SJCRH30 (cell line): ENCODE measurements at regions not wholly inside any gene's neighbourhood (a gene's known extent, or its start where the extent isn't known, plus 50 kb on each side); places are given as distances from the start of the nearest gene placed in this dataset.

ENCODE experiments used
- DNase-seq, 2 experiments: peaks; one replicate each; pipeline ENCODE4 v3.0.0-alpha.2; 2015 to 2020
- H3K27ac ChIP-seq: fragments of 250-450 bp; sonication (Bioruptor Pico); 2 replicates; pipeline ENCODE4 v1.5.1; 2020; ENCODE audit warnings: mild to moderate bottlenecking, moderate library complexity
- H3K27me3 ChIP-seq: fragments of 250-450 bp; sonication (Bioruptor Pico); 2 replicates; pipeline ENCODE4 v1.5.1; 2020; ENCODE audit warnings: mild to moderate bottlenecking, moderate library complexity
- H3K36me3 ChIP-seq: fragments of 250-450 bp; sonication (Bioruptor Pico); 2 replicates; pipeline ENCODE4 v1.5.1; 2020; ENCODE audit warnings: mild to moderate bottlenecking, moderate library complexity
- H3K4me1 ChIP-seq: fragments of 250-450 bp; sonication (Bioruptor Pico); 2 replicates; pipeline ENCODE4 v1.5.1; 2020; ENCODE audit warnings: mild to moderate bottlenecking, moderate library complexity
- H3K4me3 ChIP-seq: fragments of 250-450 bp; sonication (Bioruptor Pico); 2 replicates; pipeline ENCODE4 v1.5.1; 2020; ENCODE audit warnings: mild to moderate bottlenecking, moderate library complexity
- H3K9me3 ChIP-seq: fragments of 250-450 bp; sonication (Bioruptor Pico); replicated peaks from 2 replicates; pipeline ENCODE4 v1.5.1; 2020; ENCODE audit warnings: mild to moderate bottlenecking, moderate library complexity

DNA sequence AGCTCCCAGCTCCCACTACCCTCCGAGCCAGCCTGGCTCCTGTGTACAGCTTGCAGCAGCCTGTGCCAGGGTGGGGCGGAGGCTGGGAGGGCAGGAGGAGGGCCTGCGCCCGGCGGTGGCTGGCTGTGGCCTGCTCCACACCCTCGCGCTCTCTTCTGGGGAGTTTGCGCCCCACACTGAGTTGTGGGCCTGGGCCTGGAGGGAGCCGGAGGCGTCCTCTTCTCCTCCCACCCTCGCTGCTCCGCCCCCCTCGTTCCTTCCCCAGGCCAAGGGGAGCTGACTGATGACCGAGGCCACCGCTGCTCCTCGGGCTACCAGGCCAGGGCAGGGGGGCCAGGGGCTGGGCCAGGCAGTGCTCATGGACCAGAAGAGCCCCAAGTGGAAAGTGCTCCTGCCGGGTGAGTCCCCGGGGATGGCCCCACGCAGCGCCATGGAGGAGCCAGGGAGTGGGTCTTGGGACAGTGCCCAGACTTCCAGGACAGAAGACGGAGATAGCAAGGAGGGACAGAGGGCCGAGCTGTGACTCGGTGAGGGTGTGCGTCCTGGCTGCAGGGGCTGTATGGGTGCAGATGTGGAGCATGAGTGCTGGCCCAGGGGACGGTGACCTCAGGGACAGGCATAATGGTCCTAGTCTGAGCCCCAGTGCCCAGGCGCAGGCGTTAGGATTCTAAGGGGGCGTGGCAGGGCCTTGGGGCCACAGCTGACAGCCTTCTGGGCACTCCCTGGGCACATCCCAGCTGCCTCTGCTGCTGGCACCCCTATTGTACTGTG is 242.1 kb upstream of the GSE1 start:
- no peaks in the 10 kb centered on the region for H3K36me3 ChIP-seq

DNA sequence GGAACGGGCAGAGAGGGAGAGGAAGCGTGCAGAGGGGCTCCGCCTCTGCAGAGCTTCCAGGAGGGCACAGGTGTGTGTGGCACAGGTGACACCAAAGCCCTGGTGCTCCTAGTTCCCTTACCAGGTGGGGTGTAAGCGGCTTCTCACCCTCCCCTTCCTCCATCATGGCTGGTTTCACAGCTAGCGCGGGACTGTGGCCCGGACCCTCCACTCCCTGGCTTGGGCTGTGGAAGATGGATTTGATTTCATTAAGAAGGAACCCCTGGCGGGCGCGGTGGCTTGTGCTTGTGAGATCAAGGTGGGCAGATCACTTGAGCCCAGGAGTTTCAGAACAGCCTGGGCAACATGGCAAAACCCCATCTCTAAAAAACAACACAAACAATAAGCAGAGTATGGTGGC is 241.2 kb upstream of the GSE1 start:
- Histone ChIP-seq H3K9me3 (no peaks in the 10 kb centered on the region), H3K4me1 (no peaks in the 10 kb centered on the region), H3K36me3 (no peaks in the 10 kb centered on the region), H3K4me3 (no peak overlapping the region), H3K27me3 (no peaks in the 10 kb centered on the region), H3K27ac (no peak overlapping the region)
- no peak for DNase-seq

More for the DNA sequence above, 242.1 kb upstream of the GSE1 start:
- Histone ChIP-seq H3K27ac (no peak overlapping the region), H3K4me1 (peaks cover 6% of the 10 kb centered on the region; the same call in 1 of the 2 replicates), H3K9me3 (no peaks in the 10 kb centered on the region), H3K27me3 (no peaks in the 10 kb centered on the region), H3K4me3 (no peak overlapping the region)
- DNase-seq: no peak

DNA sequence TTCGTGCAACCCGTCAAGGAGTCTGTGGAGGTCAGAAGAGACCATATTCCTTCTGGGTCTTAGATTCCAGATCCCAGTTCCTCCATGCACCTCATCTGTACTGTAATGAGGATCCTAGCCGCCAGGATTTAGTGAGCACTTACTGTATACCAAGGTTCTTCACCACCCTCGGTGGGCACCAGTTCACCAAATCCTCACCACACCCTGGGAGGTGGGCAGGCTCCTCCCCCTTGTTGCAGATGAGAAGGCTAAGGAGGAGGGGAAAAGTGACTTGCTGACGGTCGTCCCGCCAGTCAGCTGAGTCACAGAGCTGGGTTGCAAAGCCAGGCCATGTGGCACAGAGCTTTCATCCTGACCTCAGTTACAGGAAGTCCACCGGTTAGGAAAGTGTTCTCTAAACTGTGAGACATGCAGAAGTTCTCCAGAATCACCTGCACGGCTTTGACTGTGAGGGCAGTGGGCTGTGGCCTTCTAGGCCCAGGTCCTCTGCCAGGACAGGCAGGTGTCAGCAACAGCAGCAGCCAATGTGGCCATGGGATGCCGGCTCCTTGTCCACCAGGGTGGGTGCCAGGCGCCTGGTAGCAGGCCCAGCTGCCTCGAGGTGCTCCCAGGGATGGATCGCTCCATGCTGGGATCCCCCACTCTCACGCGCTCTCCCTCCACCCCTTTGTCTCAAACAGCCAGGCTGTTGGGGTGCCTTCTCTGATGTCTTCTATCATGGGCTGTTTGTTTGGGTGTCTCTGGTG is 240.3 kb upstream of the GSE1 start:
- no peak for DNase-seq
- no peak overlapping the region for H3K27ac ChIP-seq
- no peaks in the 10 kb centered on the region for H3K4me1 ChIP-seq
- no peak overlapping the region for H3K4me3 ChIP-seq
- no peaks in the 10 kb centered on the region for H3K36me3 ChIP-seq
- no peaks in the 10 kb centered on the region for H3K27me3 ChIP-seq
- H3K9me3 ChIP-seq: no peaks in the 10 kb centered on the region

DNA sequence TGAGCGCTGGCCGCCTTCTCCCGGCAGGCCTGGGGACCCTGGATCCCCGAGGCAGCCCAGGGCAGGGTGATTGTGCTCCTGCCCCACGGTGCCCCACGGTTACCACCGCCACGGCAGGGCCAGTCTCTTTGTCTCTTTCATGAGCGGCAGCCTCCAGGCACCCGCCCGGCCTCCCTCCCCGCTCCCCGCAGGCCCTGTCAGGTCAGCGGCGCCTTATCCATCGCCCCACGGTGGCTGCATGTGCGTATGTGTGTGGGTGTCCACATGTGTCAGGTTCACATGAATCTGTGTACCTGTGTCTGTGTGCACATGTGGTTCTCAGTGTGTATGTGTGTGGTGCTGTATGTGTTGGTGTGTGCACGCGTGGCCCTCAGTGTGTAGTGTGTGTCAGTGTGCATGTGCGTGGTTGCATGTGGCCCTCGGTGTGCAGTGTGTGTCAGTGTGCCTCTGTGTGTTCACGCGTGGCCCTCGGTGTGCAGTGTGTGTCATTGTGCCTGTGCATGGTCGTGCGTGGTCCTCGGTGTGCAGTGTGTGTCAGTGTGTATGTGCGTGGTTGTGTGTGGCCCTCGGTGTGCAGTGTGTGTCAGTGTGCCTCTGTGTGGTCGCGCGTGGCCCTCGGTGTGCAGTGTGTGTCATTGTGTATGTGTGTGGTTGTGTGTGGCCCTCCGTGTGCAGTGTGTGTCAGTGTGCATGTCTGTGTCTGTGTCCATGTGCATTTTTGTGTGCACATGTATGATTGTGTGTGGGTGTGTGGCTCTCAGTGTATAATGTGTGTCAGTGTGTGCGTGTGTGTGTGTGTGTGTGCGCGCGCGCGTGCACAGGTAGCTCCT is 239.2 kb upstream of the GSE1 start:
- Histone ChIP-seq H3K27ac (no peak overlapping the region), H3K27me3 (no peaks in the 10 kb centered on the region), H3K9me3 (no peaks in the 10 kb centered on the region), H3K36me3 (no peaks in the 10 kb centered on the region), H3K4me1 (no peaks in the 10 kb centered on the region), H3K4me3 (no peak overlapping the region)
- DNase-seq: no peak

DNA sequence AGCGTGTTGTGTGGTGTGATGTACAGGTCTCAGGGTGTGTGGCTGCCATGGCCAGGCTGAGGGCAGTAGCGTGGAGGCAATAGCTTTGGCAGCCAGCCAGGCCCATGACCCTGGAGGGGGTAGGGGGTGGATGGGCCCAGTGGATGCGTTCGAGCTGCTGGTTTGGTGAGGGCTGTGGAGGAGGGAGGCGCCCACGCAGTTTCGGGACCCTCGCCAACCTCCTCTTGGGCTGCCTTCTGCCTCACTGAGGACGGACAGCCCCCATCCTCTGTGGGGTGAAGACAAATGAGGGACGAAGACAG is 238.6 kb upstream of the GSE1 start:
- H3K27me3 ChIP-seq: no peaks in the 10 kb centered on the region
- no peaks in the 10 kb centered on the region for H3K36me3 ChIP-seq
- no peaks in the 10 kb centered on the region for H3K9me3 ChIP-seq
- no peak for DNase-seq
- H3K4me1 ChIP-seq: no peaks in the 10 kb centered on the region
- no peak overlapping the region for H3K27ac ChIP-seq
- H3K4me3 ChIP-seq: no peak overlapping the region

DNA sequence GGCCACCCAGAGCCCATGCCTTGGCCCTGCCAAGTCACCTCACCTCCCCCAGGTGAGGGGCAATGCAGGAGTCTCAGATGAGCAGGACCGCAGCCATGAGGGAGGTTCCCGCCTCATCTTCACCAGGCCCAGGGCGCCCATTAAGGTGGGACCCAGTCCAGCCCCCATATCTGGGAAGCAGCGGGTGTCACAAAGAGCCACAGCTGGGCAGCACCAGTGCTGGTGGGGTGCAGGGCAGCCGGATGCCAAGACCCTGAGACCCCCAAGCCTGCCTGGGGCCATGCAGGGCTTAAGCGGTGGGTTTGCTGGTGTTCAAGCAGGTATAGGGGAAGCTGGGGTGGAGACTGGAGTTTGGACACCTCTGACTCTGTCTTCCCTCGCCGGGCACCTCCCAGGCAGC is 237.8 kb upstream of the GSE1 start:
- H3K4me3 ChIP-seq: no peak overlapping the region
- H3K4me1 ChIP-seq: no peaks in the 10 kb centered on the region
- H3K27me3 ChIP-seq: no peaks in the 10 kb centered on the region
- no peaks in the 10 kb centered on the region for H3K36me3 ChIP-seq
- H3K27ac ChIP-seq: no peak overlapping the region
- DNase-seq: no peak
- no peaks in the 10 kb centered on the region for H3K9me3 ChIP-seq

DNA sequence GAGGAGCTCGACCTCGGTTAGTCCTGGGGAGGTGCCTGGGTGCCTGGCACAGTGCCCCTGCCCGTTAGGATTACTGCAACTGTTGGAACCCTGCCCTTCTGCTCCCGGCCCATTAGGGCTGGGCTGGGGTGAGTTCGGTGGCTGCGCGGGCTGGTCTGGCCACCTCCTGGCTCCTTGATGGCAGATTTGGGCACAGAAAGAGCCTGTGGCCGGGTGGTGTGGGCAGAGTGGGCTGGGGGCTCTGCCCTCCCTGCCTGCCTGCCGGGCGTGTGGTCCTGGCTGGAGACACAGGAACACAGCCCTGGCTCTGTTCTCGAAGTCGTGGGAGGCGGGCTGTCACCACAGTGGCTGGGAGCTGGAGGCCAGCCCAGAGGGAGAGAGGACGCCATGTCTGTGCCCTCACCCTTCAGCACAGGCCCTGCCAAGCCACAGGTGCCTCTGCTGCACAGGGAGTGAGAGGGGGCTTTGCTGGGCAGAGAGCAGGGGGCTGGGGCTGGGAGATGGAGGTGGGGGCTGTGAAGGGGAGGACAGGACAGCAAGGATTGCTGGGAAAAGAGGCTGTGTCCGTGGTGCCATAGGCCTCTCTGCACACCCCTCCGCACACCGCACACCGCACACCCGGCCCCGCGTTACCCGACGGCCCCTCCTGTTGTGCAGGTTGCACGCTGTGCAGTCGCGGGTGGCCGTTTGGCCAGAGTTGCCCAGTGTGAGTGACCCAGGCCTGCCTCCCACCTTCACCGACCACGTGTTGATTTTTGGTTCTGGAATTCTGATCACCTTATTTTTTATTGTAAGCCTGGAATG is 236.6 kb upstream of the GSE1 start:
- DNase-seq: no peak
- H3K27ac ChIP-seq: no peak overlapping the region
- no peaks in the 10 kb centered on the region for H3K4me1 ChIP-seq

DNA sequence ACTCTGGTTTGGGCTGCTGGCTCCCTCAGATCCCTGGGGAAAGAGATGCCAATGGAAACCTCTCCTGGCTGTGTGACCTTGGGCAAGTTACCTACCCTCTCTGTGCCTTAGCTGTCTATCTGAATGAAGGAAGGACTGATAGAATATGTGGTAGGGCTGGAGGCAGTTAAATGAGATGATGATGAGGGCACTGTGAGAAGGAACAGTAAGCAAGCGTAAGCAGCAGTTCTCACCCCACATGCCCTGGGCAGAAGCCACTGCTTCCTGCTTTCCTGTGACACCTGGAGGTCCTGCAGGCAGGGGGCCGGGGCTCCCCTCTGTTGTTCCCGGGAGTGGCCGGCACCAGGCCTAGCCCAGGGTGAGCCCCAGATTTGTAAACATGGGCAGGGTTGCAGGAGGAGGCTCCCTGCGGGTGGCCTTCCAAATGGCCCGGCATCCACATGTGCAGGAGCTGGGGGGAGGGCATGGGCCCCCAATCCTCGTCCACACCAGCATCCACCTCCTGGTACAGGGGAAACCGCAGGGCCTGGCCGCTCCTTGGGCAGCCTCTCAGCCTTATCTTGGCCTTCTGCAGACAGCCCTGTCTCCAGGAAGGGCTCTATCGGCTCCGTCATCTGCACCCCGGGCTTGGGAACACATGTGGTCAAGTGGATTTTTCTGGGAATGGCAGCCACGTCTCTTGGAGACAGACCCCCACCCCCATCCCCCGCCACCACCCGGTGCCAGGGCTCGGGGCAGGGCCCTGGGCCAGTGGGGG is 235.6 kb upstream of the GSE1 start:
- no peaks in the 10 kb centered on the region for H3K9me3 ChIP-seq
- H3K27ac ChIP-seq: no peak overlapping the region
- no peaks in the 10 kb centered on the region for H3K4me1 ChIP-seq
- H3K27me3 ChIP-seq: no peaks in the 10 kb centered on the region
- no peak for DNase-seq
- no peaks in the 10 kb centered on the region for H3K36me3 ChIP-seq
- no peak overlapping the region for H3K4me3 ChIP-seq

More for the DNA sequence above, 236.6 kb upstream of the GSE1 start:
- H3K27me3 ChIP-seq: no peaks in the 10 kb centered on the region
- no peaks in the 10 kb centered on the region for H3K36me3 ChIP-seq
- H3K9me3 ChIP-seq: no peaks in the 10 kb centered on the region
- H3K4me3 ChIP-seq: no peak overlapping the region

DNA sequence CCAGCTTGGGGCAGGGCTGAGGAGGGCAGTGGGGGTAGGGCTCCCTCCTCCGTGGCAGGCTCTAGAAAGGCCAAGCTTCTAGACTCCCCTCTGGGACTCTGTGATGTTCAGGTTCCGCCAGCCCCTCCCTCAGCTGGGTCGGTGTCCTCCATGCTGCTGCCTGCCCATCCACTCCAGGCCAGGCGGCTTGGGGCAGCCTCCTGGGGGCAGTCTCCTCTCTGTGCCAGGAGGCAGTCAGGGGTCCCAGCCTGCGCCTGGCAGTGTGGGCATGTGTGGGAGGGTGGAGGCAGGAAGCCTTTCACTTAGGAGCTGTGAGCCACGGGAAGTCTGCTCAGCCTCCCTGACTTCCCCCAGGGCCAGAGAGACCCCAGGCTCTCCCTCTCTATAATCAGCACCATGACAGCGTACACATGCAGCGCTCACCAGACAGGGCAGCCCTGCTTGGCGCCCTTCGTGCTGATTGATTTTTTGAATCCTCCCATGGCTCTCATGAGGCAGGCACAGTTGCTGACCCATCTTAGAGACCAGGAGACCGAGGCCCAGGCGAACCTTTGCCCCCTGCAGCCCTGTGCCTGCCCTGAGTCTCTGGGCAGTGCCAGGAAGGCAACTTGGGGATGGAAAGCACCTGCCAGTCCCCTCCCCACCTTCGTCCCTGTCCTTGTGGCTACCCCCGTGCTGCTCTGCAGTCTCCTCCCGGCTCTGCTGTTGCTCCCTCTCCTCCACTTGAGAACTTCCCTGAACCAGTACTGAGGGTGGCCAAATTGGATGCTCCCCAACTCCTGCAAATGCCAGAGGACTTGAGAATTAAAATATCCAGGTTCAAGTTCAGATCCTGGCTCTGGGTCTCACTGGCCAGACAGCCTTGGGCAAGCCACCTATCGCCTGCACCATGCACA is 234.7 kb upstream of the GSE1 start:
- no peak for DNase-seq
- H3K27me3 ChIP-seq: no peaks in the 10 kb centered on the region
- no peaks in the 10 kb centered on the region for H3K9me3 ChIP-seq
- H3K4me3 ChIP-seq: no peak overlapping the region
- no peaks in the 10 kb centered on the region for H3K4me1 ChIP-seq
- no peaks in the 10 kb centered on the region for H3K36me3 ChIP-seq
- no peak overlapping the region for H3K27ac ChIP-seq

DNA sequence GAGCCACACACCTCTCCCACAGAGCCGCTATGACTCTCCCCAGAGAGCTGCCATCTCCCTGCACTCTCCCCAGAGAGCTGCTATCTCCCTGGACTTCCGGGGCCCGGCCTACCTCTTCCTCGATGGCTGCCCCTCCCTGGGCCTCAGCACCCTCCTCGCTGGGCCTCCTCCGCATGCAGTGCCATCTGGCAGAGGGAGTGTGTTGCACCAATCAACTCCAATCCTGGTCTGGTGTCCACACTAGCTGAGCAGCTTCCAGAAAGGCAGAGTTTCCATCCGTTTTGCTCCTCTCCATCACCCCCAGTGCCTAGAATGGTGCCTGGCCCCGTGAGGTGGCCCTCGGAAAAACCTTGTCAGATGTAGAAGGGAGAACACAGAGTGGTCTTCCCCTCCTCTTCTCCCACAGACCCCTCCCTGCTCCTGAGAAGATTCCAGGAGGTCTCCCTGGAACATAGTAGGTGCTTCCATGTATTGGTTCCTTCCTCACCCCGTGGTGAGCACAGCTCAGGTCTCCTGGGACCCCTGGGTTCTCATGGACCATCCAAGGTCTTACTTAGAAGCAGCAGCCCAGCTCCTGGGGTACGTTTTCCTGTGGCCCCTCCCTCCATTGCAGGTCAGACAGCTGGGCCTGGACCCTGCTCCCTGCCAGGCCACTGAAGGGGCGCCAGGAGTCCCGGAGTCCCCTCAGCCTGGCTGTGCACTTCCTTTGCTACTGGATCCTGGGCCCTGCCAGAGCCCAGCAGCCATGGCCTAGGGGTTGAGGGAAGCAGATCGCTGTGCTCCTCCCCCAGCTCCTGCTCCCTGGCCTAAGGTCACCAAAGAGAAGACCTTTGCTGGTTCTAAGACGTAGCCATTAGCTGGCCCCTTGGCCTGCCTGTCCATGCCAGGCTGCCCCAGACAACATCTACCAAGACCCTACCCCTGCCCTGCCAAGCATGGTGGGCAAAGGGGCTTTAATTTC is 233.8 kb upstream of the GSE1 start:
- no peak for DNase-seq
- H3K4me1 ChIP-seq: no peaks in the 10 kb centered on the region
- H3K27me3 ChIP-seq: no peaks in the 10 kb centered on the region
- H3K4me3 ChIP-seq: no peak overlapping the region
- no peaks in the 10 kb centered on the region for H3K9me3 ChIP-seq
- no peak overlapping the region for H3K27ac ChIP-seq
- H3K36me3 ChIP-seq: no peaks in the 10 kb centered on the region

DNA sequence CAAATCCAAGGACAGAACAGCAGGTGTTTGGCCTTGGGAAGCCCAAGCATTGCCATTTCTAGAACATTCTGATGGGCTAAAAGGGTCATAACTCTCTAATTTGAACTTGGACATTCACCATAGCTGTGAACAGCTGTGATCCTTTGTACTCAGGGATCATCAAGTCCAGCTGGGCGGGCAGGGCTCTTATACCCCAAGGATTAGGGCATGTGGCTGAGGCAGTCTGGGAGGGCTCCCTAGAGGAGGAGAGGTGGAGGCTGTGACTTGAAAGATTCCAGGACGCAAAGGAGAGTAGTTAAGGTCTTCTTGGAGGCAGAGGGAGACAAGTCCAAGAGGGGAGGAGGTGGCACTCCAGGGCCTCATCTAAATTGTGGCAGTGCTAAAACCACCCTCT is 233.1 kb upstream of the GSE1 start:
- no peak overlapping the region for H3K27ac ChIP-seq
- DNase-seq: no peak
- no peaks in the 10 kb centered on the region for H3K4me1 ChIP-seq

DNA sequence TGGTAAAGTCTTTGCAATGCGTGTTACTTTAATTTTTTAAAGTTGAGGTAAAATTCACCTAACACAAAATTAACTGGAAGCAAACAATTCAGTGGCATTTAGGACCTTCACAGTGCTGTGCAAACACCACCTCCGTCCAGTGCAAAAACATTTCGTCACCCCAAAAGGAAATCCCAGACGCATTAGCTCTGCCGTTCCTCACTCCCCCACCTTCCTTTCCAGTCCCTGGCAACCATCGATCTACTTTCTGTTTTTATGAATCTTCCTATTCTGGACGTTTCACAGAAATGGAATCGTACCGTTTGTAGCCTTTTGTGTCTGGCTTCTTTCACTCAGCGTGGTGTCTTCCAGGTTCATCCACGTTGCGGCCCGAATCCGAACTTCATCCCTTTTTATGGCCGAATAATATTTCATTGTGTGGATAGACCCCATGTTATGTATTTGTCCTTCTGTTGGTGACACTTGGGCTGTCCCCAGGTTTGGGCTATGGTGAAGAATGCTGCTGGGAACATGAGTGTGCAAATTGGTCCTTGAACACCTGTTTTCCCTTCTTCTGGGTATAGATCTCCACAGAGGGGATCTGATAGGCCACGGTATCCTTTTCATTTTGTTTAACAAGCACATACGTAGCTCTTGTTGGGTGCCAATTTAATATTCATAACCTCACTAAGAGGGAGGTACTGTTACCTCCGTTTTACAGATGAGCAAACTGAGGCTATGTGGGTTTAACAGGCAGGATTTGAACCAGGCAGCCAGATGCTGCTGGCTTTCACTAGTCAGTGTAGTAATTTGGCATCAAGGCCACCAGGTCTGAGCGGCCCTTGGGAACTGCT is 232.0 kb upstream of the GSE1 start:
- no peak overlapping the region for H3K4me3 ChIP-seq
- H3K36me3 ChIP-seq: no peaks in the 10 kb centered on the region
- H3K9me3 ChIP-seq: no peaks in the 10 kb centered on the region
- no peak overlapping the region for H3K27ac ChIP-seq
- H3K4me1 ChIP-seq: no peaks in the 10 kb centered on the region
- no peak for DNase-seq
- H3K27me3 ChIP-seq: no peaks in the 10 kb centered on the region

More for the DNA sequence above, 233.1 kb upstream of the GSE1 start:
- Histone ChIP-seq H3K9me3 (no peaks in the 10 kb centered on the region), H3K4me3 (no peak overlapping the region), H3K27me3 (no peaks in the 10 kb centered on the region), H3K36me3 (no peaks in the 10 kb centered on the region)
